Calu3 (cell line): ENCODE measurements at regions not wholly inside any gene's neighbourhood (a gene's known extent, or its start where the extent isn't known, plus 50 kb on each side); places are given as distances from the start of the nearest gene placed in this dataset.

Experiments used
- BruUV-seq: library from RNA; stranded (reverse); fragments of 400-500 nt; replicated peaks from 2 replicates; lab custom pipeline; 2021; lab: Mats Ljungman, UMichigan
- CTCF ChIA-PET: fragments of 300-600 bp; sonication (Branson Sonifier 250); formaldehyde crosslinking; loops from one replicate; lab custom pipeline; 2022; ENCODE audit warnings: antibody characterized with exemption; lab: Charles Lee
- DNase-seq: peaks from one replicate; pipeline ENCODE4 v3.0.0; 2022
- H3K27ac Mint-ChIP-seq: one replicate; pipeline ENCODE4 v1.8.0; 2022; ENCODE audit warnings: mixed read lengths; ENCODE audit not compliant: unreplicated experiment
- H3K27me3 Mint-ChIP-seq: one replicate; pipeline ENCODE4 v1.8.0; 2022; ENCODE audit warnings: mixed read lengths; ENCODE audit not compliant: unreplicated experiment
- H3K36me3 Mint-ChIP-seq: one replicate; pipeline ENCODE4 v1.8.0; 2022; ENCODE audit warnings: mild to moderate bottlenecking, moderate library complexity, mixed read lengths; ENCODE audit not compliant: insufficient read depth, unreplicated experiment
- H3K4me1 Mint-ChIP-seq: one replicate; pipeline ENCODE4 v1.8.0; 2022; ENCODE audit warnings: mild to moderate bottlenecking, low read depth, mixed read lengths; ENCODE audit not compliant: unreplicated experiment
- H3K4me3 Mint-ChIP-seq: one replicate; pipeline ENCODE4 v1.8.0; 2022; ENCODE audit warnings: mild to moderate bottlenecking, low read depth, moderate library complexity, mixed read lengths; ENCODE audit not compliant: unreplicated experiment
- H3K9me3 Mint-ChIP-seq: one replicate; pipeline ENCODE4 v1.8.0; 2022; ENCODE audit warnings: low read depth, mixed read lengths; ENCODE audit not compliant: unreplicated experiment
- CTCF ChIP-seq: fragments of 200-600 bp; IDR thresholded peaks from one replicate; pipeline ENCODE4 v1.8.0; 2022; ENCODE audit warnings: antibody characterized with exemption; ENCODE audit not compliant: unreplicated experiment
- intact Hi-C: fragments of 100-400 bp; cut with micrococcal nuclease; formaldehyde crosslinking; loops from one replicate; pipeline ENCODE4 v1.10.0; 2022; ENCODE audit not compliant: unreplicated experiment

GRCh38 chr5:39732166-39732565, 307.4 kb upstream of the DAB2 start:
- Mint-ChIP-seq H3K36me3 (peaks cover 4% of the 10 kb centered on the region), H3K27ac (no peak overlapping the region), H3K4me3 (no peak overlapping the region), H3K9me3 (no peaks in the 10 kb centered on the region), H3K27me3 (no peaks in the 10 kb centered on the region), H3K4me1 (peaks cover 8% of the 10 kb centered on the region)
- no peak for DNase-seq
- BruUV-seq, result no TSS peak
- intact Hi-C loops, result no loop called here
- CTCF ChIA-PET, result no interaction called here
- TF ChIP-seq CTCF, result no peak

- no peak for TF ChIP-seq CTCF
- CTCF ChIA-PET, result interaction anchor here (0.6 kb wide), 1 partner anchor 891 kb away, joined by 5 read pairs; no protein-coding TSS in a partner anchor
These were observed 305.9 kb upstream of the DAB2 start for GRCh38 chr5:39730699-39731098.

GRCh38 chr5:39730006-39730405, 305.2 kb upstream of the DAB2 start:
- CTCF ChIA-PET, result no interaction called here
- intact Hi-C loops, result no loop called here
- H3K9me3 Mint-ChIP-seq, result no peaks in the 10 kb centered on the region

More at GRCh38 chr5:39730699-39731098, 305.9 kb upstream of the DAB2 start:
- intact Hi-C loops, result no loop called here
- Mint-ChIP-seq H3K27ac (no peak overlapping the region), H3K9me3 (no peaks in the 10 kb centered on the region), H3K4me1 (peaks cover 8% of the 10 kb centered on the region), H3K36me3 (peaks cover 4% of the 10 kb centered on the region), H3K27me3 (no peaks in the 10 kb centered on the region), H3K4me3 (no peak overlapping the region)
- no TSS peak for BruUV-seq
- DNase-seq, result no peak

GRCh38 chr5:39726467-39726866, 301.7 kb upstream of the DAB2 start:
- Mint-ChIP-seq H3K27me3 (no peaks in the 10 kb centered on the region), H3K4me3 (no peak overlapping the region), H3K36me3 (peaks cover 4% of the 10 kb centered on the region), H3K4me1 (peaks cover 8% of the 10 kb centered on the region), H3K9me3 (no peaks in the 10 kb centered on the region), H3K27ac (no peak overlapping the region)
- no peak for DNase-seq
- TF ChIP-seq CTCF, result no peak
- no TSS peak for BruUV-seq
- CTCF ChIA-PET, result no interaction called here
- intact Hi-C loops, result no loop called here

More at GRCh38 chr5:39730006-39730405, 305.2 kb upstream of the DAB2 start:
- TF ChIP-seq CTCF, result no peak
- Mint-ChIP-seq H3K4me3 (no peak overlapping the region), H3K27ac (no peak overlapping the region), H3K36me3 (peaks cover 4% of the 10 kb centered on the region), H3K27me3 (no peaks in the 10 kb centered on the region), H3K4me1 (peaks cover 8% of the 10 kb centered on the region)
- no peak for DNase-seq
- no TSS peak for BruUV-seq
